BLaER1 treated with 17β-estradiol and CSF1 and Interleukin-3, amounts not matched to agents 10 nM and 100 nM (cell line): ENCODE measurements at regions not wholly inside any gene's neighbourhood (a gene's known extent, or its start where the extent isn't known, plus 50 kb on each side); places are given as distances from the start of the nearest gene placed in this dataset.

Experiments used
- H3K27ac ChIP-seq, 11 experiments: shearing (Covaris generic); formaldehyde crosslinking; 2 replicates each; pipeline ENCODE4 v1.8.1; 2022
- H3K27me3 ChIP-seq, 11 experiments: shearing (Covaris generic); formaldehyde crosslinking; 2 replicates each; pipeline ENCODE4 v1.8.1; 2022
- H3K36me3 ChIP-seq, 11 experiments: shearing (Covaris generic); formaldehyde crosslinking; 2 replicates each; pipeline ENCODE4 v1.8.1; 2022
- H3K4me1 ChIP-seq, 10 experiments: shearing (Covaris generic); formaldehyde crosslinking; 2 replicates each; pipeline ENCODE4 v1.8.1; 2022
- H3K4me2 ChIP-seq, 11 experiments: shearing (Covaris generic); formaldehyde crosslinking; 2 replicates each; pipeline ENCODE4 v1.8.1; 2022
- H3K4me3 ChIP-seq, 10 experiments: shearing (Covaris generic); formaldehyde crosslinking; 2 replicates each; pipeline ENCODE4 v1.8.1; 2022
- H3K9ac ChIP-seq, 11 experiments: shearing (Covaris generic); formaldehyde crosslinking; 2 replicates each; pipeline ENCODE4 v1.8.1; 2022
- H3K9me3 ChIP-seq, 11 experiments: shearing (Covaris generic); formaldehyde crosslinking; replicated peaks in 1 of 11; 2 replicates each; pipeline ENCODE4 v1.8.1; 2022
- H4K20me1 ChIP-seq, 11 experiments: shearing (Covaris generic); formaldehyde crosslinking; 2 replicates each; pipeline ENCODE4 v1.8.1; 2022
- Cebpa-rat ChIP-seq, 11 experiments: shearing (Covaris generic); IDR thresholded peaks; 2 replicates each; pipeline ENCODE4 v1.8.1; 2022

- Histone ChIP-seq H3K27ac (peak overlapping the region in 9 of 11 experiments; percentile 62 to 84 (median 80); a peak in 13 of 22 replicates), H3K4me2 (peak overlapping the region in 10 of 11 experiments; percentile 64 to 89 (median 81); a peak in 19 of 22 replicates), H3K9ac (peak overlapping the region in 3 of 11 experiments; percentile 39 to 70 (median 65); a peak in 5 of 22 replicates)
Measured at GRCh38 chr14:100408350-100409002, 85.3 kb downstream of the SLC25A47 start.

GRCh38 chr14:100409003-100409360, 85.8 kb downstream of the SLC25A47 start:
- Histone ChIP-seq H3K36me3 (no peaks in the 10 kb centered on the region), H4K20me1 (peaks cover 0 to 19% (median 0%) of the 10 kb centered on the region in 11 experiments; a peak in 4 of 22 replicates), H3K4me1 (peaks cover 34 to 58% (median 52%) of the 10 kb centered on the region in 10 experiments), H3K4me3 (no peak overlapping the region), H3K9me3 (no peaks in the 10 kb centered on the region), H3K9ac (no peak overlapping the region), H3K4me2 (peak overlapping the region in 7 of 11 experiments; percentile 64 to 89 (median 81); a peak in 11 of 22 replicates), H3K27ac (peak overlapping the region in 6 of 11 experiments; percentile 22 to 84 (median 46); a peak in 7 of 22 replicates), H3K27me3 (no peaks in the 10 kb centered on the region)
- no peak for TF ChIP-seq Cebpa-rat (IDR thresholded peaks at IDR 0.05)

More at GRCh38 chr14:100408350-100409002, 85.3 kb downstream of the SLC25A47 start:
- Histone ChIP-seq H3K4me1 (peaks cover 35 to 62% (median 53%) of the 10 kb centered on the region in 10 experiments), H4K20me1 (peaks cover 0 to 19% (median 0%) of the 10 kb centered on the region in 11 experiments; a peak in 4 of 22 replicates), H3K27me3 (no peaks in the 10 kb centered on the region), H3K4me3 (no peak overlapping the region), H3K36me3 (no peaks in the 10 kb centered on the region), H3K9me3 (no peaks in the 10 kb centered on the region)
- peak in 6 of 11 experiments; percentile 9 to 50 (median 42); a peak in 4 of 22 replicates for TF ChIP-seq Cebpa-rat (IDR thresholded peaks at IDR 0.05)

DNA sequence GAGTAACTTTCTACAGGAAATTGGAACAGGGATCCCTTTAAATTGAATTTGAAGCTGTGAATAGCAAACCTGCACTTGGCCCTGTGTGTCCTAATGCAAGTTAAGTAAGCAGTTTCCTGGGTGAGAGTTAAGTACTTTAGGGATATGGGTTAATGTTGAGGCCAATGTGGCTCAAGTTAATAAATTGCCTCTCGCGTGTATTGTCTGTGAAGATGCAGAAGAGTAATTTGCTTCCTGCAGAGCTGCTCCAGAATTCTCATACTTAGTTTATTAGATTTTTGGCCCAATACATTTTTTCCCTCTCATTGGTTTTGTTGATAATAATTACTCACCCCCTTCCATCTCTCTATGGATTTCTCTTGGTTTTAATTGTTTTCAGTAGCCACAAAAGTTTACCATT, 86.5 kb downstream of the SLC25A47 start:
- no peak overlapping the region for H3K4me2 ChIP-seq
- H3K27ac ChIP-seq = 0 out of 22 replicates have a peak overlapping the region, but pooled peaks of 1 of the 11 experiments have one; percentile 7
- TF ChIP-seq Cebpa-rat (IDR thresholded peaks at IDR 0.05) = no peak
- no peaks in the 10 kb centered on the region for H3K9me3 ChIP-seq
- peaks cover 0 to 19% (median 0%) of the 10 kb centered on the region in 11 experiments; a peak in 4 of 22 replicates for H4K20me1 ChIP-seq
- peaks cover 27 to 51% (median 45%) of the 10 kb centered on the region in 10 experiments for H3K4me1 ChIP-seq
- H3K9ac ChIP-seq = no peak overlapping the region
- H3K4me3 ChIP-seq = no peak overlapping the region
- no peaks in the 10 kb centered on the region for H3K36me3 ChIP-seq
- no peaks in the 10 kb centered on the region for H3K27me3 ChIP-seq

DNA sequence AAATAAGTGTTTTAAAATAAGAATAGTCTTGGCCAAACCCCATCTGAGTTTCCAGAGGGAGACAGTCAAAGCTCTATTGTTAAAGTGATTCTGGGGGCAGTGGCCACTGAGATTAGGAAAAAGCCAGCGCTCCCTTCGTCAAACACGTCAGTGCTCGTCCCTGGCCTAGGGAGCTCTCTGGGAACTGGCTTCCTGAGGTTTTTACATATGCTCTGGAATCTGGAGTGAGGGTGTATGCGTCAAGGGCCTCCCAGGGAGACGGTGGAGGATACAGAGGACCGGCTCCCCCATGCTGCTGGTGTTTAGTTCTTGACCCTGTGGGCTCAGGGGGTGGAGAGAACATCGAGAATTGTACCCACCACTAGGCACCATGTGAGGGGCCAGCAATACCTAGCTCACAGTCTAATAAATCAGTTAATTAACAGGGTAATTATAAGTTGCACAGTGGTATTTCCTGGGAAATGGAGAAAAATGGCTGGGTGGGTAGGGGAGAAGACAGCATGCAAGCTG, 87.0 kb downstream of the SLC25A47 start:
- Histone ChIP-seq H3K36me3 (no peaks in the 10 kb centered on the region), H3K9ac (no peak overlapping the region), H3K4me2 (no peak overlapping the region), H3K27me3 (no peaks in the 10 kb centered on the region), H3K4me1 (peaks cover 25 to 47% (median 40%) of the 10 kb centered on the region in 10 experiments), H3K27ac (0 out of 22 replicates have a peak overlapping the region, but pooled peaks of 2 of the 11 experiments have one; percentile 4 to 7), H4K20me1 (peaks cover 0 to 19% (median 0%) of the 10 kb centered on the region in 11 experiments; a peak in 5 of 22 replicates), H3K4me3 (no peak overlapping the region), H3K9me3 (no peaks in the 10 kb centered on the region)
- TF ChIP-seq Cebpa-rat (IDR thresholded peaks at IDR 0.05) = no peak

GRCh38 chr14:100413699-100414098, 90.6 kb downstream of the SLC25A47 start:
- Histone ChIP-seq H3K4me1 (peaks cover 0 to 21% (median 5%) of the 10 kb centered on the region in 10 experiments; a peak in 15 of 20 replicates), H4K20me1 (peaks cover 0 to 17% (median 6%) of the 10 kb centered on the region in 11 experiments; a peak in 8 of 22 replicates), H3K27ac (no peak overlapping the region), H3K4me3 (no peak overlapping the region), H3K27me3 (no peaks in the 10 kb centered on the region), H3K36me3 (no peaks in the 10 kb centered on the region), H3K9me3 (no peaks in the 10 kb centered on the region), H3K4me2 (no peak overlapping the region), H3K9ac (no peak overlapping the region)
- TF ChIP-seq Cebpa-rat (IDR thresholded peaks at IDR 0.05) = no peak

DNA sequence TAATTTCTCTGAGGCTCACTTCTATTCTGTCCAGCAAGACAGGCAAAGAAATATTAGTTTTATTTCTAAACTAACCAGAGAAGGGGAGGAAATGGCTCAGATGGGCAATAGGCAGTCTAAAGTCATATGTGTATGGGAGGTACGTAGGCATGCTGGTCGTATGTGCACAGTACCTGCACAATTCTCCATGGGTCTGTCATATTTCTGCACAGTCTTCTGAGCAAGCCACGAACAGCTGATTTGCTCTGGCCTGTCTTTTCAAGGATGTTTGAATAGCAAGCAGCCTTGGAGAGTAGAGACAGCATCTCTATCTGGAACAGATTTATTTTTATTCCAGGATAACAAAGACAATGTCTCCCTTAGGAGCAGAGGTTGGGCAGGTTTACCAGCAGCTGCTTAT, 92.1 kb downstream of the SLC25A47 start:
- Histone ChIP-seq H3K36me3 (no peaks in the 10 kb centered on the region), H3K9ac (no peak overlapping the region), H3K27me3 (no peaks in the 10 kb centered on the region), H3K9me3 (no peaks in the 10 kb centered on the region), H3K4me1 (peaks cover 0 to 10% (median 0%) of the 10 kb centered on the region in 10 experiments; a peak in 3 of 20 replicates), H3K4me3 (no peak overlapping the region), H3K27ac (no peak overlapping the region), H4K20me1 (peaks cover 0 to 23% (median 8%) of the 10 kb centered on the region in 11 experiments; a peak in 10 of 22 replicates), H3K4me2 (no peak overlapping the region)
- TF ChIP-seq Cebpa-rat (IDR thresholded peaks at IDR 0.05) = no peak

- Histone ChIP-seq H3K9ac (no peak overlapping the region), H3K4me2 (no peak overlapping the region), H4K20me1 (peaks cover 0 to 29% (median 8%) of the 10 kb centered on the region in 11 experiments; a peak in 10 of 22 replicates), H3K36me3 (no peaks in the 10 kb centered on the region), H3K27me3 (no peaks in the 10 kb centered on the region), H3K9me3 (no peaks in the 10 kb centered on the region), H3K4me3 (no peak overlapping the region), H3K27ac (no peak overlapping the region), H3K4me1 (peaks cover 0 to 10% (median 0%) of the 10 kb centered on the region in 10 experiments; a peak in 3 of 20 replicates)
- TF ChIP-seq Cebpa-rat (IDR thresholded peaks at IDR 0.05) = no peak
Measured at GRCh38 chr14:100416081-100416680, 93.0 kb downstream of the SLC25A47 start.

- Histone ChIP-seq H3K9ac (no peak overlapping the region), H3K4me3 (no peak overlapping the region), H3K27me3 (no peaks in the 10 kb centered on the region), H3K9me3 (no peaks in the 10 kb centered on the region), H3K36me3 (no peaks in the 10 kb centered on the region), H3K27ac (no peak overlapping the region), H3K4me2 (peak overlapping the region in 1 of 11 experiments; percentile 9; a peak in 1 of 22 replicates), H3K4me1 (peaks cover 0 to 10% (median 0%) of the 10 kb centered on the region in 10 experiments; a peak in 3 of 20 replicates), H4K20me1 (peaks cover 0 to 35% (median 8%) of the 10 kb centered on the region in 11 experiments; a peak in 10 of 22 replicates)
- no peak for TF ChIP-seq Cebpa-rat (IDR thresholded peaks at IDR 0.05)
Measured at GRCh38 chr14:100416921-100417860, 94.1 kb downstream of the SLC25A47 start.
